SKM-1 (cell line): ENCODE measurements at regions not wholly inside any gene's neighbourhood (a gene's known extent, or its start where the extent isn't known, plus 50 kb on each side); places are given as distances from the start of the nearest gene placed in this dataset.
"Not testable (repeated sequence)": the region's sequence is repeated elsewhere in the genome, so short reads cannot be mapped to it uniquely, and the experiment has no call there.

ENCODE experiments used
- DNase-seq: peaks from one replicate; lab custom pipeline; 2025; ENCODE audit not compliant: unreplicated experiment; lab: John Stamatoyannopoulos, UW

DNA sequence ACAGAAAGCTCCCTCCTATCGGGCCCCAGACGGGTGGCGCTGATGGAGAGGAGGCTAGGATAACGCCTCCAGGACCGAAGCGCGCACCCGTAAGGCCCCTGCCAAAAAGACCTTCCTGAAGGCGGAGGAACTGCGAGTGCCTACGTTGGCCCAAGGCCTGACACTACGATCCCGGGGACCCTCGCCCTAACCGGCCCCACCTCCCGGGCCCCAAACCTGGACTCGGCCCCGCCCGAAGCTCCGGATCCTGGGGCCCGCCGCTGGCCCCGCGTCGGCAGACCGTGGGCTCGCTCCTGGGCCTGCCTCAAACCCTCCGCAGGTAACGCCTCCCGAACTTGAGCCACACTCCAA lies 53.6 kb upstream of the ROPN1B start:
- not testable (repeated sequence) for DNase-seq

DNA sequence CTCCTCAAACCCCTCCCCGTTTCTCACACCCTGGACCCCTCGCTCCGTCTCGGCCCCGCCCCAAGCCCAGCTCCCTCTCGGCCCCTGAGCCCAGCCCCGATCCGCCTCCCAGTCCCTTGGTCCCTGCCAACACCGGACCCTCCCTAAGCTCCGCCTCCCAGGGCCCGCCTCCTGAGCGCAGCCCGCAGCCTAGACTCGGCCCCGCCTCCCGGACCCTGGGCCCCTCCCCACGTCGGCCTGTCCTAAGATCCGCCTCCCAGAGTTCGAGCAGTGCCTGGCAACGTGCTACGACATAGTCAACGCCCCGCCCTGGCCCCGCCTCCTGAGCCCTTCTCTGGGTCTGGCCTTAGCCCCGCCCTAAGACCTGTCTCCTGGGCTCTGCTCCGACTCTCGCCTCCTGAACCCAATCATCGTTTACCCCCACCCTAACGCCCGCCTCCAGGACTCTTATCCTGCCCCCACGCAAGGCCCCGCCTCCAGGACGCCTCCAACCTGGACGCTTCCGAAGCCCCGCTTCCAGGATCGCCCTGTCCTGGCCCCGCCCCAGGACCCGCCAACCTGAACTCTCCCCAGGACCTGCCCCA lies 53.1 kb upstream of the ROPN1B start:
- peak; percentile 87 for DNase-seq

DNA sequence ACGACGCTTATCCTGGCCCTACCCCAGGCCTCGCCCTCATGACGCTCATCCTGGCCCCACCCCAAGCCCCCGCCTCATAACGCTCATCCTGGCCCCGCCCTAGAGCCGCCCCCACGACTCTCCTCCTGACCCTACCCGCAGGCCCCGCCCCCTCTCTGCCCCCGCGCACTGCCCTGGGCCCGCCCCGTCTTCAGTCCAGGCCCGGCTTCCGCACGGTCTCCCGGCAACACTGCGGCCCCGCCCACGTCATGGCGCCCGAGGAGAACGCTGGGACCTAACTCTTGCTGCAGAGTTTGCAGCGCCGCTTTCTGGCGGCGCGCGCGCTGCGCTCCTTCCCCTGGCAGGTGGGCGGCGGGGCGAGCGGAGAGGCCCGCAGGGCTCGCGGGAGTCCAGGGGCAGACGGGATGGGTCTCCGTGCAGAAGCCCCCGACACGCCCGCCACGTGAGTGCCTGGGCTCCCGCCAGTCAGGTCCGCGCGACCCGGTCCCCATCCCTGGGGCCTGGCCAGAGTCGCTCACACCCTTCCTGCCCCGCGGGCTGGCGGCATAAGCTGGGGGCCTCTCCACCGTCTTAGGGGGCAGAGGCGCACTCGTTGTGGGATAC lies 52.5 kb upstream of the ROPN1B start:
- peak; percentile 55 for DNase-seq

- DNase-seq, result not testable (repeated sequence)
These were observed 51.9 kb upstream of the ROPN1B start for GRCh38 chr3:125917020-125917549.

DNA sequence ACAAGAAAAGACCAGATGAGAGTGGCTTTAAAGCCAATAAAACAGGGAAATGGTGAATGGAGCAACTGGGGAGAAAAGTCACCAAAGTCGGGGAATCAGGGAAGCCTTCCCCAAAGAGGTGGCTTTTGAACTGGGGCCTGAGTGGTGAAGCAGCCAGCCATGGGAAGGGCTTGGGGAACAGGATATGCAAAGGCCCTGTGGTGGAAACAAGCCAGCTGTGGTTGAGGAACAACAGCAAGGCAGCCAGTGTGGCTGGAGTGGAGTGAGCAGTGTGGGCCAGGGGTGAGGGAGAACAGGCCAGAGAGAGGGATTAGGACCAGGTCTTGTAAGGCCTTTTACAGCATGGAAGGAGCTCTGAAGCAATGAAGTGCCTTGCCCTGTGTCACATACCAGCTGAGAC lies 51.0 kb upstream of the ROPN1B start:
- not testable (repeated sequence) for DNase-seq

GRCh38 chr3:125918451-125918850 lies 50.5 kb upstream of the ROPN1B start:
- DNase-seq, result not testable (repeated sequence)

DNA sequence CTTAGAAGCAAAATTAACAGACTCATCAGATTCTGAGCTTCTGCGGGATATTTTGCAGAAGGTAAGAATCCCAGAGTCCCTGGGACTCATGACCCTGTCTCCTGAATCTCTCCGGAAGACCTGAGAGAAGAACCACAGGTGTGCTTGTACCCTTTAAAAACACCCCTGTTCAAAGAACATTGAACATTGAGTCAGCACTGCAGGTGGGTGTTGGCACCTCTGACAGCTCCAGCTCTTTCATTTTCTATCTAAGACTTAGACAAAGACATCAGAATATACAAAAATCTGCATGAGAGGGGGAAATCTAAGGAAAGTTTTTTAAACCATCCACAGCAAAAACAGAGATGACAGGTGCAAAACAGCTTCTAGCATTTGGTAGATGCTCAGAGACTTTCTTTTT lies 50.1 kb upstream of the ROPN1B start:
- DNase-seq, result not testable (repeated sequence)
